Tibial artery (tissue), 4 donors: ENCODE measurements at regions not wholly inside any gene's neighbourhood (a gene's known extent, or its start where the extent isn't known, plus 50 kb on each side); places are given as distances from the start of the nearest gene placed in this dataset.
A peak's percentile ranks its signal among the peaks of the same experiment; 100 is the strongest.
"Not testable (repeated sequence)": the region's sequence is repeated elsewhere in the genome, so short reads cannot be mapped to it uniquely, and the experiment has no call there.

ENCODE experiments used
- DNase-seq, 2 donors: peaks; one replicate each; pipeline ENCODE4 v3.0.0-alpha.2; 2019
- H3K27ac ChIP-seq, 2 donors: fragments of 200-600 bp; sonication (generic) in 1 of 2; 1 replicate in 1 of 2; 2 replicates in 1 of 2; pipeline ENCODE4 v1.5.1; 2018 to 2019; ENCODE audit warnings: mild to moderate bottlenecking in 1 of 2
- H3K27me3 ChIP-seq, 2 donors: fragments of 200-600 bp; sonication (generic) in 1 of 2; one replicate each; pipeline versions ENCODE4 v1.5.1 to v1.6.0; 2016 to 2019
- H3K36me3 ChIP-seq, 3 donors: fragments of 200-600 bp; sonication (generic) in 2 of 3; one replicate each; pipeline ENCODE4 v1.5.1; 2016 to 2019; ENCODE audit warnings: mild to moderate bottlenecking in 2 of 3
- H3K4me1 ChIP-seq, 4 donors: fragments of 200-600 bp; sonication (generic) in 2 of 4; 1 replicate in 3 of 4; 2 replicates in 1 of 4; pipeline ENCODE4 v1.5.1; 2016 to 2019
- H3K4me3 ChIP-seq, 2 donors: fragments of 200-600 bp; sonication (generic) in 1 of 2; 1 replicate in 1 of 2; 2 replicates in 1 of 2; pipeline ENCODE4 v1.5.1; 2018 to 2019; ENCODE audit warnings: mild to moderate bottlenecking in 2 of 2
- H3K9me3 ChIP-seq, 3 donors: fragments of 200-600 bp; sonication (generic) in 1 of 3; one replicate each; pipeline ENCODE4 v1.5.1; 2016 to 2019
- CTCF ChIP-seq, 2 experiments: fragments of 200-600 bp in 1 of 2; fragments of 450-650 bp in 1 of 2; IDR thresholded peaks; one replicate each; pipeline ENCODE4 v1.5.1; 2017 to 2019; ENCODE audit warnings: antibody characterized with exemption in 2 of 2, mild to moderate bottlenecking in 1 of 2, moderate library complexity in 1 of 2
- intact Hi-C: fragments of 100-400 bp; cut with DNase I; formaldehyde crosslinking; loops from one replicate; pipeline ENCODE4 v1.15.0; 2023; ENCODE audit warnings: low total_unique reads

GRCh38 chr9:81801190-81801589 lies 111.8 kb upstream of the TLE1 start:
- DNase-seq = no peak
- no peaks in the 10 kb centered on the region for H3K36me3 ChIP-seq
- H3K4me3 ChIP-seq = no peak overlapping the region
- no peak overlapping the region for H3K27ac ChIP-seq
- intact Hi-C loops = no loop called here
- H3K9me3 ChIP-seq = no peaks in the 10 kb centered on the region
- TF ChIP-seq CTCF (IDR thresholded peaks at IDR 0.05) = no peak
- peaks cover 0 to 23% (median 2%) of the 10 kb centered on the region in 4 donors for H3K4me1 ChIP-seq
- no peaks in the 10 kb centered on the region for H3K27me3 ChIP-seq

- intact Hi-C loops = no loop called here
- Histone ChIP-seq H3K4me1 (peaks cover 0 to 9% (median 2%) of the 10 kb centered on the region in 4 donors), H3K9me3 (no peaks in the 10 kb centered on the region), H3K4me3 (no peak overlapping the region), H3K36me3 (no peaks in the 10 kb centered on the region), H3K27ac (peak overlapping the region in 1 of 2 donors; percentile 38), H3K27me3 (no peaks in the 10 kb centered on the region)
- TF ChIP-seq CTCF (IDR thresholded peaks at IDR 0.05) = no peak
- DNase-seq = no peak
Observed at GRCh38 chr9:81804306-81804705, 115.0 kb upstream of the TLE1 start.

- H3K4me3 ChIP-seq, H3K9me3 ChIP-seq, H3K27me3 ChIP-seq, intact Hi-C loops, H3K36me3 ChIP-seq, DNase-seq, H3K27ac ChIP-seq: not testable (repeated sequence)
- H3K4me1 ChIP-seq = peaks cover 0 to 15% (median 4%) of the 10 kb centered on the region in 4 donors
Observed at GRCh38 chr9:81811688-81812087, 116.5 kb upstream of the SPATA31D4 start.

DNA sequence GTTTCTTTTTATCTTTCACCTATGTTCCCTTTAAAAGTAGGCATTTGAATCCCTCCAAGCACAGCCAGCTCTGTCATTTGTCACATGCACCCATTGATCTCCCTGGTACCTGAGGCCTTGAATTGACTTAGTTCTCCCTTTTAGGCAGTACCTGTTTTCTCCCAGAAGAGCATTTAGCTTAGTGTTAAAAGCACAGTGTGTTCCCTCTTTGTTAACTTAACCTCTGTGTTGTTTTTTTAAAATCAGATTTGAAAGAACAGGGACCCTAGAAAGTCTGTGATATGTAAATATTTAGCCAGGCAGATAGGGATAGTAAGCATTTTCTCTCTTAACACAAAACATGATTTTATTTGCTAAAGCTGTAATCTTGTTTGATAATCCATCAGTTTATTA lies 113.8 kb upstream of the SPATA31D4 start:
- Histone ChIP-seq H3K4me3 (no peak overlapping the region), H3K27me3 (no peaks in the 10 kb centered on the region), H3K36me3 (no peaks in the 10 kb centered on the region), H3K9me3 (no peaks in the 10 kb centered on the region), H3K27ac (no peak overlapping the region), H3K4me1 (peaks cover 0 to 19% (median 6%) of the 10 kb centered on the region in 4 donors)
- no peak for DNase-seq
- TF ChIP-seq CTCF (IDR thresholded peaks at IDR 0.05) = no peak
- intact Hi-C loops = no loop called here

DNA sequence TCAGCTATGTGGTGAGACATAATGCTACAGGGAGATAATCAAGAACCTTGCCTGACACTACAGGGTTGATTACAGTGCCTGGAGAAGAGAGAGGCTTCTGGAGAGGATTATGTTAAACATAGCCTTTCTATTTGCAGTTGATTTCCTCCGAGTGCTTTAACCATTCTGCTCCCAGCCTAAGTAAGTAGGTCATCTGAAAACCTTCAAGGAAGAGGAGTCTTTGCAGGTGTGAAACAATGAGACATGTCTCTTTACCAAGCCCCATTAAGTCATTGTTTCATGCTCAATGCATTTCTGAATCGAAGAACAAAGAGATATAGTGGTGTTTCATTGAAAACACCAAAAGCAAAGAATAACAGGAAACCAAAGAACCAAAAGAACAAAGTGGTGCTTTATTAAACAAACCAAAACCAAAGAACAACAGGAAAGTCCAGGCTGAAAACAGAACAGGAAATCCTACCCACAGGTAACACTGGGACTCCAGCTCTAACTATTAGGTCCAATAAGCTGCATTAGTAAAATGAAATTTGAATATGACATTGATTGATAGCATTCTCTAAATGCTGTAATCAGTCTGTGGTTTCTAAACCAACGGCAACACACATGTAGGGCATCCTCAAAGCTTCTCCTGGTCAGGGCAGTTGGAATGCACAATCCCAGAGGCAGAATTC lies 113.3 kb upstream of the SPATA31D4 start:
- TF ChIP-seq CTCF (IDR thresholded peaks at IDR 0.05) = no peak
- H3K9me3 ChIP-seq = no peaks in the 10 kb centered on the region
- H3K4me3 ChIP-seq = no peak overlapping the region
- H3K27ac ChIP-seq = no peak overlapping the region
- DNase-seq = no peak
- H3K4me1 ChIP-seq = peaks cover 0 to 24% (median 9%) of the 10 kb centered on the region in 4 donors
- no peaks in the 10 kb centered on the region for H3K27me3 ChIP-seq
- intact Hi-C loops = no loop called here
- H3K36me3 ChIP-seq = no peaks in the 10 kb centered on the region

DNA sequence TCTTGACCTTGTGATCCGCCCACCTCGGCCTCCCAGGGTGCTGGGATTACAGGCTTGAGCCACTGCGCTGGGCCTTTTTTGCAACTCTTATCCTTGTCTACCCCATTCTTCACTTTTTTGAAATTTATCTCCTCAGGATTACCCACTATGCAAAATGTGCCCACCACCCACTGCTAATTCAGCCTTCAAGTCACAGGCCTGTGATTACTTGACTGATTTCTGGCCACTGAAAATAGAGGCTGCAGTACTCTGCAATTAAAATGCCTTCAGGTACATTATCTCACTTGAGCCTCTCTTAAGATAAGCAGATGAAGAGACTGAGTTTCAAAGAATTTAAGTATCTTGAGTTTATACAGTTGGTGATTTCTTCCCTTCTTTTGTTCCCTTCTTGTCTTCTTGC lies 112.4 kb upstream of the SPATA31D4 start:
- Histone ChIP-seq H3K9me3 (no peaks in the 10 kb centered on the region), H3K36me3 (no peaks in the 10 kb centered on the region), H3K4me3 (no peak overlapping the region), H3K27ac (no peak overlapping the region), H3K4me1 (peaks cover 0 to 33% (median 12%) of the 10 kb centered on the region in 4 donors), H3K27me3 (no peaks in the 10 kb centered on the region)
- DNase-seq = no peak
- intact Hi-C loops = no loop called here
- no peak for TF ChIP-seq CTCF (IDR thresholded peaks at IDR 0.05)
